Esophagus squamous epithelium (tissue), 5 donors: ENCODE measurements at regions not wholly inside any gene's neighbourhood (a gene's known extent, or its start where the extent isn't known, plus 50 kb on each side); places are given as distances from the start of the nearest gene placed in this dataset.

Experiments used
- DNase-seq: peaks from one replicate; lab custom pipeline; 2025; lab: John Stamatoyannopoulos, UW
- H3K27ac ChIP-seq, 4 donors: fragments of 200-600 bp; sonication (generic); one replicate each; pipeline ENCODE4 v1.5.1; 2016 to 2019; ENCODE audit warnings: mild to moderate bottlenecking in 1 of 4
- H3K27me3 ChIP-seq, 4 donors: fragments of 200-600 bp; sonication (generic); 1 replicate in 3 of 4; 2 replicates in 1 of 4; pipeline versions ENCODE4 v1.5.1 to v1.6.0; 2017 to 2021; ENCODE audit warnings: antibody characterized with exemption in 1 of 4
- H3K36me3 ChIP-seq, 3 donors: fragments of 200-600 bp; sonication (generic); one replicate each; pipeline ENCODE4 v1.5.1; 2016 to 2019
- H3K4me1 ChIP-seq, 3 donors: fragments of 200-600 bp; sonication (generic); one replicate each; pipeline ENCODE4 v1.5.1; 2017 to 2019
- H3K4me3 ChIP-seq, 4 donors: fragments of 200-600 bp; sonication (generic); 1 replicate in 3 of 4; 2 replicates in 1 of 4; pipeline ENCODE4 v1.5.1; 2016 to 2019; ENCODE audit warnings: mild to moderate bottlenecking in 2 of 4, moderate library complexity in 1 of 4
- H3K9me3 ChIP-seq, 3 donors: fragments of 200-600 bp; sonication (generic); one replicate each; pipeline ENCODE4 v1.5.1; 2016 to 2019
- POLR2A ChIP-seq, 4 donors: fragments of 450-650 bp; IDR thresholded peaks; one replicate each; pipeline ENCODE4 v1.6.1; 2017; ENCODE audit warnings: antibody characterized with exemption in 4 of 4, mild to moderate bottlenecking in 4 of 4, moderate library complexity in 3 of 4
- WGBS, 2 donors: methylation state at CpG; one replicate each; pipeline ENCODE4 v1.1.5; 2018; 5-methylcytosine and 5-hydroxymethylcytosine counted together
- intact Hi-C: fragments of 100-400 bp; cut with DNase I; formaldehyde crosslinking; loops from one replicate; pipeline ENCODE4 v1.15.0; 2022
- TF ChIP-seq, protein P1 (sequence below), 6 experiments: fragments of 450-650 bp in 4 of 6; fragments of 200-600 bp in 2 of 6; sonication (generic) in 2 of 6; IDR thresholded peaks; one replicate each; pipeline ENCODE4 v1.5.1; 2016 to 2019; ENCODE audit warnings: antibody characterized with exemption in 6 of 6, mild to moderate bottlenecking in 4 of 6, moderate library complexity in 4 of 6
- donor health status: DM: yes; HTN: yes; CAD: no.

DNA sequence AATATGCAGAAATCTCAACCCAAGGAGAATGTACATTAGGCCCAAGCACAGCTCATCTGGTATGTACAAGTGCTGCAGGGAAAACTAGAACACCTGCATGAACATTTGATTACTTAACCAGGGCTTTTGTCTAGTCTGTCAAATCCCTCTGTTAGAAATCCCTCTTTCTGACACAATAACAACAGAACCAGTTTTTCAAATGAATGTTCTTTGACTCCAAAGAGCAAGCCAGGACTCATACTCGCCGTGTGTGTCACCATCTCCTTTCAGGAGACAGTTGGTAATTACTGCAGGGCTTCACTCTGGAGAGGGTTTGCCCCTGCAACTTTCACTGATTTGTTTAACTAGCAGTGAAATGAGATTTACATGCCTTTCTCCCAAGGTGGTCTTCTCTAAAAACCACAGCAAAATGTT is 143.0 kb upstream of the FAM241A start:
- intact Hi-C loops: no loop called here
- Histone ChIP-seq H3K27ac (peak overlapping the region; percentile 12 to 84 (median 74)), H3K4me3 (no peak overlapping the region), H3K9me3 (no peaks in the 10 kb centered on the region), H3K36me3 (no peaks in the 10 kb centered on the region), H3K4me1 (peaks cover 0 to 55% (median 20%) of the 10 kb centered on the region in 3 donors), H3K27me3 (no peaks in the 10 kb centered on the region)
- TF ChIP-seq, protein P1, sequence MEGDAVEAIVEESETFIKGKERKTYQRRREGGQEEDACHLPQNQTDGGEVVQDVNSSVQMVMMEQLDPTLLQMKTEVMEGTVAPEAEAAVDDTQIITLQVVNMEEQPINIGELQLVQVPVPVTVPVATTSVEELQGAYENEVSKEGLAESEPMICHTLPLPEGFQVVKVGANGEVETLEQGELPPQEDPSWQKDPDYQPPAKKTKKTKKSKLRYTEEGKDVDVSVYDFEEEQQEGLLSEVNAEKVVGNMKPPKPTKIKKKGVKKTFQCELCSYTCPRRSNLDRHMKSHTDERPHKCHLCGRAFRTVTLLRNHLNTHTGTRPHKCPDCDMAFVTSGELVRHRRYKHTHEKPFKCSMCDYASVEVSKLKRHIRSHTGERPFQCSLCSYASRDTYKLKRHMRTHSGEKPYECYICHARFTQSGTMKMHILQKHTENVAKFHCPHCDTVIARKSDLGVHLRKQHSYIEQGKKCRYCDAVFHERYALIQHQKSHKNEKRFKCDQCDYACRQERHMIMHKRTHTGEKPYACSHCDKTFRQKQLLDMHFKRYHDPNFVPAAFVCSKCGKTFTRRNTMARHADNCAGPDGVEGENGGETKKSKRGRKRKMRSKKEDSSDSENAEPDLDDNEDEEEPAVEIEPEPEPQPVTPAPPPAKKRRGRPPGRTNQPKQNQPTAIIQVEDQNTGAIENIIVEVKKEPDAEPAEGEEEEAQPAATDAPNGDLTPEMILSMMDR (IDR thresholded peaks at IDR 0.05): no peak
- no peak for TF ChIP-seq POLR2A (IDR thresholded peaks at IDR 0.05)
- WGBS, 2 donors: 40 to 43% methylated on average over 2 of the region's 2 CpGs
- no peak for DNase-seq

- DNase-seq: no peak
- no peaks in the 10 kb centered on the region for H3K9me3 ChIP-seq
- no peaks in the 10 kb centered on the region for H3K36me3 ChIP-seq
- TF ChIP-seq, protein P1 (IDR thresholded peaks at IDR 0.05): no peak
- no peak for TF ChIP-seq POLR2A (IDR thresholded peaks at IDR 0.05)
- intact Hi-C loops: no loop called here
- H3K27ac ChIP-seq: peak overlapping the region in 3 of 4 donors; percentile 62 to 84 (median 72)
- H3K4me3 ChIP-seq: no peak overlapping the region
- H3K27me3 ChIP-seq: no peaks in the 10 kb centered on the region
- peaks cover 0 to 55% (median 20%) of the 10 kb centered on the region in 3 donors for H3K4me1 ChIP-seq
- 30 to 58% methylated on average over 2 of the region's 2 CpGs for WGBS, 2 donors
Measured at GRCh38 chr4:112003231-112003907, 141.9 kb upstream of the FAM241A start.

- intact Hi-C loops: no loop called here
- Histone ChIP-seq H3K36me3 (no peaks in the 10 kb centered on the region), H3K9me3 (no peaks in the 10 kb centered on the region)
Measured at GRCh38 chr4:112005027-112005426, 140.2 kb upstream of the FAM241A start.

DNA sequence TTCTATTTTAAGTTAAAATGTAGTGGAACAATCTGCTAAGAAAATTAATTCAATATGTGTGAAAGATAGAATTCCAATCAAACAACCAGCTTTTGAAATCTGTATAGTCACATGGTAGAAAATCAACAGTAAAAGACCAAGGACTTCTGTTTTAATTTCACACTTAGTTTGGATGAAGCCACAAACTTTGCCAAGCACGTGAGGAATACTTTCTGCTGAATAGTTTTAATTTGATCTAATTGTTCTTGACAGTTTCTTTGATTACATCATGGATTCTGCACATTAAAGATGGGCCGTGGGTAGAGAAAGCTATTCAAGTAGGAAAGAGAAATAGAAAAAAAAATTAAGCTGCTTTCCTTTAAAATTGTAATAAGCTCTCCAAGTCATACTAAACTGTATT is 137.9 kb upstream of the FAM241A start:
- no peak for DNase-seq
- intact Hi-C loops: no loop called here
- Histone ChIP-seq H3K27me3 (no peaks in the 10 kb centered on the region), H3K4me3 (no peak overlapping the region), H3K36me3 (no peaks in the 10 kb centered on the region), H3K27ac (no peak overlapping the region), H3K4me1 (peaks cover 0 to 27% (median 10%) of the 10 kb centered on the region in 3 donors), H3K9me3 (no peaks in the 10 kb centered on the region)
- TF ChIP-seq POLR2A (IDR thresholded peaks at IDR 0.05): no peak
- TF ChIP-seq, protein P1 (IDR thresholded peaks at IDR 0.05): no peak
- WGBS, 2 donors: 19 to 56% methylated on average over 2 of the region's 2 CpGs

More at GRCh38 chr4:112005027-112005426, 140.2 kb upstream of the FAM241A start:
- DNase-seq: no peak
- Histone ChIP-seq H3K4me3 (no peak overlapping the region), H3K27ac (peak overlapping the region in 2 of 4 donors; percentile 35 to 84), H3K27me3 (no peaks in the 10 kb centered on the region), H3K4me1 (peaks cover 0 to 48% (median 20%) of the 10 kb centered on the region in 3 donors)
- no peak for TF ChIP-seq POLR2A (IDR thresholded peaks at IDR 0.05)
- TF ChIP-seq, protein P1 (IDR thresholded peaks at IDR 0.05): no peak

GRCh38 chr4:112015960-112016359 is 129.3 kb upstream of the FAM241A start:
- H3K4me1 ChIP-seq: no peaks in the 10 kb centered on the region
- intact Hi-C loops: no loop called here
- DNase-seq: no peak
- 76 to 82% methylated on average over 3 of the region's 3 CpGs for WGBS, 2 donors
- TF ChIP-seq POLR2A (IDR thresholded peaks at IDR 0.05): no peak
- TF ChIP-seq, protein P1 (IDR thresholded peaks at IDR 0.05): no peak
- no peak overlapping the region for H3K27ac ChIP-seq
- H3K27me3 ChIP-seq: no peaks in the 10 kb centered on the region
- H3K4me3 ChIP-seq: no peak overlapping the region
- no peaks in the 10 kb centered on the region for H3K9me3 ChIP-seq
- no peaks in the 10 kb centered on the region for H3K36me3 ChIP-seq
